Non-pigmented ciliary epithelial cell (primary cell): ENCODE measurements at regions not wholly inside any gene's neighbourhood (a gene's known extent, or its start where the extent isn't known, plus 50 kb on each side); places are given as distances from the start of the nearest gene placed in this dataset.
"Not testable (repeated sequence)": the region's sequence is repeated elsewhere in the genome, so short reads cannot be mapped to it uniquely, and the experiment has no call there.

Source experiments
- DNase-seq: peaks from one replicate; pipeline ENCODE4 v3.0.0-alpha.2; 2010; ENCODE audit warnings: low read depth

DNA sequence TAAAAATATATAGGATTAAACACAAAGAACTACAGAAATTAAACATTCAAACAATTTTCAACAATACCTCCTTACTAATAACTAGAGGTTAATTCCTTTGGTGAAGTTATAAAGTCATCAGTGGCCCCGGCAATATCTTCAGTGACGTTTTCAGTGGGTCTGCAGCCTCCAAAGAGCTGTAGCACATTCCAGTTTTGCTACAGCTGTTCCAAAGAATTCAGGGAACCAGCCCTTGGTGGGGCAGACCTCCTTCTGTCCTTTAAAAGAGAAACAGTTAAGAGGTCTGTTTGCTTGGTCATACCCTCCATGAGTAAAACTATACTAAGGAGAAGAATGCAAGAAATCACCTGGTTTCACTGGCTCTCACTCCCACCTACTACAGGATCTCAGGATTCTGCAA lies 99.2 kb upstream of the ZDHHC17 start:
- DNase-seq = no peak

DNA sequence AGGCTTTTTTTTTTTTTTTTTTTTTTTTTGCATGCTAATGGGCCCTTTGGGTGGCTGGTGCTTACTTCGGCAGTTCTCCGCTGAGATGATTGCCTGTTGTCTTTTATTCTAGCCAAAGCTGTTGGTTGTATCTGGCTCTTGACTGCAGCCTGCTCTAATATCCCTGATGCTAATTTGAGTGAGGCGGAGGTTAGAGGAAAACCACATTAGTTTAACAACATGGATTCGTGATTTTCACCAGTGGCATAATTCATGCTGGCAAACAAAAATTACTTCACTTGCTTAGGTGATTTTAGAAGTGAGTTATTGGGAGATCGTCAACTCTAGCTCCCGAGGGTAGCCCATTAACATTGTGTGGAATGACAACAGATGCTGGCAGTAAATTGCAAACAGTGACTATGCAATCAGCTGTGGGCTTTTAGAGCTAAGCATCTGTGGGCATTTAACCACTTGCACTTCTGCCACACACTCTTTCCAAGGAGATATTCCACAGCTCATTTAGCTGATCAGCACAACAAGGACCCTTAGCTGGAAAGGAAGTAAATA lies 97.6 kb upstream of the ZDHHC17 start:
- no peak for DNase-seq

DNA sequence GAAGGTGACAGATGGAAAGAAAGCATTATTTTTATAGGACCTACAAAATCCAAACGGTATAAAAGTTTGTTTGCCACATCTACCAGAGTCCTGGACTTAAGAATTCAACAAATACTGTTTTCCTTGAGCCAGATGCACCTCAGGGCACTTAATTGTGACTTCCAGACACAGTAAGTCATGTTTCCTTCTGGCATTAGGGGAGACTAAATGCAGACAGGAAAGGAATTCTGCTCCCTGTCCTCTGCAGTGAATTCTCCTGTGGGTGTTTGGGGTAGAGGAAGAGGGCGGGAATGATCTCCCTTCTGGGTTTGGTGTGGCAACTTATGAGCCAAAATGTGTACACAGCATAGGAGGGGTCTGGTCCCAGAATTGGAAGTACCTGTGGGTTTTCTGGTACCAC lies 93.9 kb upstream of the ZDHHC17 start:
- no peak for DNase-seq

DNA sequence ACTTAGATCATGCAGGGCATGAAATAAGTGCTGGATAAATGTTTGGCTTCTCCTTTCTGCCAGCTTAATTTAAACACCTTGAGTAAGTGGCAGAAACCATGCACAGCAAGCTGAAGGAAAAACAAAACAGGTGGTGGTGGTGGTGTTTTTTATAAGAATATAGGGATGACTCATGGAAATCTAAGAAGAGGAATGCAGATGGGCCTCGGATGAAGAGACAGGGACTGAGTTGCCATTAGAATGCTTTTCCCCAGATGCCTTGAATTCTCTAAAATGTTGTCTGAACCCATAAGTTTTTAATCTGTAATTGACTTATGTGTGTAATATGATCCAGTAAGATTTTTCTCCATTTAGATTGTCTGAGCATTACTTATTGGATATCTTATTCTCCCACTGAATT lies 93.1 kb upstream of the ZDHHC17 start:
- peak; percentile 22 for DNase-seq

DNA sequence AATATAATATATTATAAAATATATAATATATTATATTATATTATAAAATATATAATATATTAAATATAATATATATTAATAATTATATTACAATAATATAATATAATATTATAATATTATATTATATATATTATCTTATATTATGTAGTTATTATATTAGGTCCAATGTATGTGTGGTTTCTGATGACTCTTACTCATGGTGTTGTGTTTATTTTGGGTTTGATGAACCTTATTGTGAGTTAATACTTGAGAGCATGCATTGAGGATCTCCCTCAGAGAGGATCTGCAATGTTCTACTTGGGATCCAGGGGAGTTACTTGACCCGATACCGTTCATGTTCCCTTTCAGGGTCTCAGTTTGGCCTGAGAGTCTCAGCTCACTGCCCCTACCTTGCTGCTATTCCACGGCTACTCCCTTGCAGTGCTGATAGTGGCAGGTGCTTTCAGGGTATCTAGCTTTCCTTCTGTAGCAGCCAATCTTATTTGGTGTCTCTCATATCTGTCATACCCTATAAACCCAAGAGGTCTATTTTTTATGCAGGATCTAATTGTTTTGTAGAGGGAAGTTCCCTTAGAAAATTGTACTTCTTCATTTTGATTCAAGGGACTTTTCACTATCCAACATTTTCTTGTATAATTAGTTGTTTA lies 89.1 kb upstream of the ZDHHC17 start:
- DNase-seq = no peak

DNA sequence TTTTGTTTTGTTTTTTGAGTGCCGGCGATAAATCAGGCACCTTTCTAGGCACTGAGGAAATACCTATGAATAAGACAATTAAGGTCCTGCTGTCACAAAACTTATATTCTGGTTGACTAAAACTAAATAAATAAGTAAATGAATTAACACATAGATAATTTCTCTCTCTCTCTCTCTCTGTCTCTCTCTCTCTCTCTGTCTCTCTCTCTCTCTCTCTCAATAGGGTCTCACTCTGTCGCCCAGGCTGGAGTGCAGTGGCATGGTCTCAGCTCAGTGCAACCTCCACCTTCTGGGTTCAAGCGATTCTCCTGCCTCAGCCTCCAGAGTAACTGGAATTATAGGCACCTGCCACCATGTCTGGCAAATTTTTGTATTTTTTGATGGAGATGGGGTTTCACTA lies 87.7 kb upstream of the ZDHHC17 start:
- DNase-seq = not testable (repeated sequence)

DNA sequence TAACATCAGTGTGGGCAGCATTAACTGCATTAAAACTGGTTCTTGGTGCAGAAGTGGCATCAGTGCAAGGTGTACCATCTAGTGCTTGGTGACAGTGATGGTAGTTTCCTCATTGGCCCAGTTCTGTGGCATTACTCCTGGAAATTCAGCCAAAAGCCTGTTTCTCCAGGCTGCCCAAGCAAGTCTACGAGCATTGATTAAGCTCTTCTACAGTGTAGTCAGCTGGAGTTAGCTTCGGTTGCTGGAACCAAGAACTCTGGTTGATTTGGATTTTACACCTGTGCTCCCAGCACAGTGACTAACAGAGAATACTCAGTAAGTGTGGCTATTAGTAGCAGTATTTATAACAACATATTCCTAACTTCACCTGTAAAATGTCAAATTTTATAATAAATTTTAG lies 84.9 kb upstream of the ZDHHC17 start:
- no peak for DNase-seq

DNA sequence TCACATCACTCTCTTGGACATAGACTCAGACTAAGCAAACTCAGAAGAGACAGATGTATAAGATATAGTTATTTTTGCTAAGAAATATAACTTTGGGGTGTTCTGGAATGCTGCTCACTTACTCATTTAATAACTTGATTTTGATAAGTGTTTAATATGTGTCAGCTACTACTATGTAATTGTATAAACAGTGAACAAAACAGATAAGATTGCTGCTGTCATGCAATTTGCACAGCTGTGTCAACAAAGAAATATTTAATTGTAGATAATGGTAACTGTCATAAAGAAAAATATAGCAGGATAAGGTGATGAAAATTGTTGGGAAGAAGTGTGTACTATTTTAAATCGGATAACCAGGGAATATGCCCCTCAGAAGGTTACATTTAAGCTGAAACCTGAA lies 84.1 kb upstream of the ZDHHC17 start:
- no peak for DNase-seq

DNA sequence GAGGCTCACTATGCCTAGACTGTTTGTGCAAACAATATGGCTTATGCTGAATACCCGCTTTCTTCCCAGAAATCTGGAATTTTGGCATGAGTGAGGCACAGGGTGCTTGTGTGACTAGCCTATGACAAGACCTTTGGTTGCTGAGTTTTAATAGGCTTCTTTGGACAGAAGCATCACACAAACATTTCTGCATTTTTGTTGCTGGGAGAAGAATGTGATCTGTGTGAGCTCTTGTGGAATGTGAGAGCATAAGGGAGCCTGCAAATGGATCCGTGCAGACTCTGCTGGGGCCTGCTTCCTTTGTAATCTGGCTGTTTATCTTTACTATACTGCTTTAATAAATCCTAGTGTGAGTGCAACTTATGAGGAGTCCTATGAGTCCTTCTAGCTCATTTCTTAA lies 83.0 kb upstream of the ZDHHC17 start:
- DNase-seq = peak; percentile 44

DNA sequence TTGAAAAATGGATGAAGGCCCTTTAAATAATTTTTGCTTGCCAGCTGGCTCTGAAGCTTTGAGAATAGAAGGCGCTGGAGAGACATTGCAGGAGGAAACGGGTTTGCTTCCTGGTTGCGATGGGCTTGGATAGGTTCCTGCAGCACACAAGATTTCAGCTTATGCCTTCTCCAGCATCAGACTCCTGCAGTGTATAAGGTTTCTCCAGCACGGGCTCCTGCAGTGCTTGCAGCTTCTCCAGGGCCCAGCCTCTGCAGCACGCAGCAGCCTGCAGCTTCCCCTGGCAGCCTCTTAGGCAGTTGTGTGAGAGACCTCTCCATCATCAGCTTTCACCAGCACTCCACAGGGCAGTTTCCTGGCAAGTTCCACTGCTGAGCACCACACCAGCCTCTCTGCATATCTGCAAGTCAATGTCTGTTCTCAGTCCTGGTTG lies 78.7 kb upstream of the ZDHHC17 start:
- no peak for DNase-seq

DNA sequence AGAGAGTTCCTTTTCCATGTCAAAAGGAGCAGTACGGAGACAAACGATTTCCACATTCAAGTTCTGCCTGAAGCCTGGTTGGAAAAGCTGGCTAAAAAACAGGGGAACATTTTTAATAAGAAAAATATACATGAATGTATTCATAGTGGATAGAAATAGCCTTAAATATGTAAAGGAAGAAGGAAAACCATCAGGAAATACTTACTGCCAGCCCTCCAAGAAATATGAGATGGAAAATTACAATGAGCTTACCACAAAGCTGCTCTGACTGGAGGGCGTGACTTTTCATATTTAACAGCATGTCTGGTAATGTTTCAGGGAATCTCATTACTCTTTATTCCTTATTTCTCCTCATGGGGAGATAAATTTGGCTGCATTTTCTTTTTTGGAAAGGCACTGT lies 75.9 kb upstream of the ZDHHC17 start:
- no peak for DNase-seq

DNA sequence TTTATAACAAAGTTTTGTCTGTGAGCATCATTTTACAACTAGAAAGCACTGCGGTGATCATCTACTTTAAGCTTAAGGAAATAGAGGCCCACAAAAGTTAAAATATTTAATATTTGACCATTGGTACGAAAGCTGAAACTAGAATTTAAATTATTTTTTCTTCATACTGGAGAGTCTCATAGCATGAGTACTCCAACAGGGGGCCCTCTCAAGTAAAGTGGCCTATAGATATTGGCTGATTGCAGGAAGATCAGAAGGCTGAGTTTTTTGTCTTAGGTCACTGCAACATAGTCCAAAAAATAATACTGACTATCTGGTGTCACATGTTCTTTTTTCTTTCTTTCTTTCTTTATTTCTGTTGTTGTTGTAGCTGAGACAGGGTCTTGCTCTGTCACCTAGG lies 75.3 kb upstream of the ZDHHC17 start:
- DNase-seq = no peak

DNA sequence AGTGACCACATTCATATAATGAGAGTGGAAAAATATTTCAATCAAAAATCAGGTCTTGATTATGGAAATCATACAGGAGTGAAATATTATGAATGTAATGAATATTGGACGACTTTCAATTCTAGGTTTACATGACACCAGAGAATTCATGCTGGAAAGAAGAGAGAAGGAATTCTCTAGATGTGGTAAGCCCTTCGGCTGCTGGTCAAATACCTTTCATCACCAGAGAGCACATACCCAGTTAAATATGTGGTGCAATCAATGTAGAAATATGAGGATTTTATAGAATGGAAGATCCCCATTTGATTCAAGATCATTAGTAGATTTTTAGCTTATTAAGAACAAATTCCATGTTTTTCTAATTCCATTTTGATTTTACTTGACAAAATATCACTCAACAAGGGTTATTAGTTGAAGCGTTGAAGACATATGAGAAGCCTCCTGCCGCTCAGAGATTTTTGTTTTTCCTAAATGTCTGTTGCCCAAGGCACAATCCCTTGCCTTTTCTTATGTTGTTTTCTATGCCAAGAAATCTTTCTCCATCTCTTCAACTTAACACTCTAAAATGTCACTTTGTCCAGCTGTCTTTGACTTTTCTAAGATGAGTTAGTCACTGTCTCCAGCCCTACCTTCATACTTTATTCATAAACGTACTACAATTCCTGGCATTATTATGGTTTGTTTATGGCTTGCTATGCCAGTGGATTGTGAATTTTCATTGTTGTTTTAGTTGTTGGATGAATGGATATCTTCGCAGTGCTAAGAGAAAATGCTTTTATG lies 72.8 kb upstream of the ZDHHC17 start:
- no peak for DNase-seq

DNA sequence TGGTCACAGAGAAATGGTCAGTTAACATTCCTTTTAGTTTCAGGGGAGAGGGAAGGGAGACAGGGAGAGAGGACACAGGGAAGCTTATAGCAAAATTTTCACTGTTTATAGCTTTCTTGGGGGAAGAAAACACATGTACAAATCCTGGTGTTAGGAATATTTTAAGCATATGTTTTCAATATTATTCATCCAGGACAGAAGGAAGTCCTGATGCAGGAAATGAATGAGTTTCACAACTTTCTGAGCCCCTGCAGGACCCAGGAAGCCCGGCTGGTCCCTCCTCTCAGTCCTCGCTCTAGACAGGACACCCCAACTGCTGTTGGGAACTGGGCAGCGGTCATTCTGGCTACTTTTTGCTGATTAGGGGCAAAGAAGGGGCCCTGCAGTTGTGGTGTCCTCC lies 71.1 kb upstream of the ZDHHC17 start:
- DNase-seq = no peak

DNA sequence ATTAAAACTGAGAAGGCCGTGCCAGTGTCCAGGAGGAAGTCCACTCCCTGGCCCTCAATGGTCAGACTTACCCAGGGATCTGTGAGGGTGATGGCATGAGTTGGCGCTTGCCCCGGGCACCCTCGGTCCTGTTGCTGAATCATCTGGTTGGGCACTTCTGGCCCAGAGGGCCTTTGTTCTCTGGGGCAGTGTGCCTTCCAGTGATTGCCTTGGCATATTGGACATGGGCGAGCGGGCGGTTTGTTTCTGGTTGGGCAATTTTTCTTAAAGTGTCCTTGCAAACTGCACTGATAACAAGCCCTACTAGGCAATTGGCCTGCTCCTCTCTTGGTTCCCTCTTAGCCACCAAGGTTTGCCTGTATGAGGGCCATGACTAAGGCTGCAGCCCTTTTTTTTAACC lies 69.5 kb upstream of the ZDHHC17 start:
- DNase-seq = no peak

DNA sequence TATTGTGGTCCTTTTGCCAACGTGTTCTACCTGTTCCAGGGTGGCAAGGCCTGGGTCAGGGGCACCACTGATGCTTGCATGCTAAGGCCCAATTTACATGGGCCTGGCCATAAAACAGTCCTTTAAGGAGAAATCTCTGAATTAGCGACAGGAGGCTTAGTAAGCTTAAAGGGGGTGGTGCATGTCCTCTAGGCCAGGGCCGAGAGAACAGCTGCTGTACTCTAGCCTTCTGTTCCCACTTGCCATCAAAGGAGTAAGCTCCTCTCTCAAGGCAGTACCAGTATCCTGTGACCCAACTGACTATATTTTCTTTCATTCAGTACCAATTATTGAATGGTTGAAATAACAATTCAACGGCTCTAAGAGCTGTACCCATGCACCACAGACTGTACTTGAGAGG lies 67.7 kb upstream of the ZDHHC17 start:
- DNase-seq = no peak

DNA sequence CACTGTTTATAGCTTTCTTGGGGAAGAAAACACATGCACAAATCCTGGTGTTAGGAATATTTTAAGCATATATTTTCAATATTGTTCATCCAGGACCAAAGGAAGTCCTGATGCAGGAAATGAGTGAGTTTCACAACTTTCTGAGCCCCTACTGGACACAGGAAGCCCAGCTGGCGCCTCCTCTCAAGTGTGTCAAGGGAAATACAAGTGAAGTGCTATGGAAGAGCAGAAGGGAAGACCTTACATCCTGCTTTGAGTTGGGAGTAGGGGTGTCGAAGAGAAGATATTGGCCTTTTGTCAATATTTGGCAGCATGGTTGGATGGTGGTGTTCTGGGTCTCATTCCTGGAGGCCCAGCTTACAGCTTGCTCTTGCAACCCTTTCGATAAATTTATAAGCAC lies 66.1 kb upstream of the ZDHHC17 start:
- DNase-seq = no peak

DNA sequence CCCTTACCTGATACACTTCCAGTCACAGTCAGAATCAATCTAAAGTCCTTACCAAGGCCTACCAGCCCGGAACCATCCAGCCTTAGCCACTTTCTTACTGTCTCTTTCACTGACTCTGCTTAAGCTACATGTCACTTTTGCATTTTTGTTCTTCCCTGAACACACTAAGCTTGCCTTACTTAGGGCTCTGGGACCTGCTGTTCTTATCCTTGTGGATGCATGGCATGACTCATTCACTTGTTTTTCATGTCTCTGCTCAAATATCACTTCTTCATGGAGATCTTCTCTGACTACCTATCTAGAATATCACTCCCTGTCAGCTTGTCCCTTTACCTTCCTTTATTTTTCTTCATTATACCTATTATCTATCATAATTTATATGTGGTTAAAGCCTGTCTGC lies 65.6 kb upstream of the ZDHHC17 start:
- no peak for DNase-seq

DNA sequence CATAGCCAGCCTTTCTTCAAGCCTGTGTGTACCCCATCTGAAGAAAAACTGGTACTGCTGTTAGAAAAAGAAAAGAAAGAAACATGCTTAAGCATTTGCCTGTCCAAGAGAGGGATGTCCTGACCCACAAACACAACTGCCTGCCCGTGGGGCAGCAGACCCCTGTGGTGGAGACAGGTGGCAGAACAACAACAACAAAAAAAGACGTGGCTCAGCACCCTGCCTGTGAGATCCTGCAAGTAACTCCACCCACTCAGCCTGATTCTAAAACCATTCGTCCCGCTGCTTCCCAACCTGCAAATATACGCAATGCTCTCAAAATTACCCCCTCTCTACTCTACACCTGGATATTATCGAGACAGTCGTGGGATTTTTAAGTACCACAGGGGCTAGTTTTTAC lies 64.9 kb upstream of the ZDHHC17 start:
- no peak for DNase-seq

DNA sequence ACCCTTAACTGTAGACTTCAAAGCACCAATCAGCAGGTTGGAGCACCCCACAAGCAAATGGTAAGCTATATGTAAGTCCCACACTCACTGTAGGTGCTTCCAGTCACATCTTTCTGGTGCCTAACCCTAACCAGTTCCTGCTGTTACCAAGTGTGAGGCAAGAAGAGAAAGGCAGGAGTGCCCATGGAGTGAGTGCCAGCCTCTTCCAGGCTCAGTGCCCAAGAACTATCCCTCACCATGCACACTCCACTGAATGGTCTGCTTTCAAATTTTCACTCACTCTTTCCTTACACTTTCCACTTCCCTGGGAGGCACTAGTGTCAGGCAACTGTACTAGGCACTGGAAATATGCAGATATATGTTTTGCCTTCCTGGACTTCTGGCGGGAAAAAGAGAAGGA lies 62.2 kb upstream of the ZDHHC17 start:
- no peak for DNase-seq

DNA sequence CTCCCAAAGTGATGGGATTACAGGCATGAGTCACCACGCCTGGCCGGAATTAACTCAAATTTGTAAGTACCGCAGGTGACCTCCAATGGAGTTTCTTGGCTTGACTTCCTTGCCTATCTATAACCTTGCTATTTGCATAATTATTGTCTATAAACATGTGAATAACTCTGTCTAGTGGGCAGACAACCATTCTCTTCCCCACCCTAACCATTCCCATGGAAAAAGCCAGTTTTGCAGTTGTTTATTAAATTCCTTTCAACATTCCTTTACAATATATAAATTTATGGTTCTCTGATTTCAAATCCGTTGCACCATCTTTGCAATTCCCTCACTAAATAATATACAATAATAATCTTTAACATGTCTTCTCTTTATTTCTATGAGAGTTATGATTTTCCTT lies 61.0 kb upstream of the ZDHHC17 start:
- no peak for DNase-seq

DNA sequence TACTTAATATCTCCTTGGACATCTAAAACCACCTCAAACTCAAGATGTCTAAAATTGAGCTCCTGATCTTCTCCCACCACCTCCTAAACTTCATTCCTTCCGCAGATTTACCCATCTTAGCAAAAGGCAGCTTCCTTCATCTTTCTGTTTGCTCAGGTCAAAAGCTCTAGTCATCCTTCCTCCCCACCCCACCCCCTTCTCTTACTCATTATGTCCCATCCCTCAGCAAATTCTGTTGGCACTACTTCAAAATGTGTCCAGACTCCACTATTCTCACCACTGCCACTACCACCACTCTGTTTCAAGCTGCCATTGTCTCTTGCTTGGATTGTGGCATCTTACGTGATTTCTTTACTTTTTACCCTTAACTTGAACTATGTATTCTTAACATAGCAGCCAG lies 59.2 kb upstream of the ZDHHC17 start:
- DNase-seq = no peak

DNA sequence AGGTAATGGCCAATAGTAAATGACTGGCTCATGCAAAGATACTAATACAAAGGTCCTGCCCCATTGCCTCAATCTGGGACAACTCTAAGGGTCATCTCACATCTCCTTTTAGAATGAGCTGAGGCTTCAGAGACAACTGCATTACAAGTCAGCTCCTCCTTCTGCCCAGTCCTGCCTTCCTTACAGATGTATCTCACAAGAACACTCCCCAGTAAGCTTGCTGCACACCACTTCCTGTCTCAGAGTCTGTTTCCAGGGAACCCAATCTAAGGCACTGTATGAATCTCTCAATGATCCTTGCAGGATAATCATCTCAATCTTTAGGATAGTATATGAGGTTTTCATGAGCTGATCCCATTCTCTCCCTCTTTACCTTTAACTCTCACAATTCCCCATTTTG lies 57.8 kb upstream of the ZDHHC17 start:
- DNase-seq = no peak

DNA sequence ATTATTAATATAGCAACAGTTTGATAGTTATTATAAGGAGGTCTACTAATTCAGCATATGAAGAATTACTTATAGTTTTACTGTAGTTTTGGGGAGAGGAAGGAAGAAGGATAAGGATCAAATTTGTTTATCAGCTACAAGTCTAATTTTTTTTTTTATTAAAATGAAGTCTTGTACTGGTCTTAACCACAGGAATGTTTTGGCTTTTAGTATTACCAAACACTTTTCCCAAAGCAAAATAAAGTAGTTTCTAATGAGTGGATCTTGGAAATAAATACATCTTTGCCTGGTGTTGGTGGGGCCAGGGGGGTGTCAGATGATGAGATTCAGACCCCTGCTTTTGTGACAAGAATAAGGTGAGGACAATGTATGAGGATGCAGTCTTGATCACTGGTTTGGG lies 57.2 kb upstream of the ZDHHC17 start:
- no peak for DNase-seq
